Umbilical cord (tissue), 1 donor: ENCODE measurements at regions not wholly inside any gene's neighbourhood (a gene's known extent, or its start where the extent isn't known, plus 50 kb on each side); places are given as distances from the start of the nearest gene placed in this dataset.
"Not testable (repeated sequence)": the region's sequence is repeated elsewhere in the genome, so short reads cannot be mapped to it uniquely, and the experiment has no call there.

Experiments used
- DNase-seq: peaks from one replicate; pipeline ENCODE4 v3.0.0-alpha.2; 2015; ENCODE audit warnings: low spot score

- no peak for DNase-seq
These were observed 114.0 kb upstream of the LDB2 start for GRCh38 chr4:17012451-17012850.

GRCh38 chr4:17010426-17011087, 112.1 kb upstream of the LDB2 start:
- DNase-seq: no peak

GRCh38 chr4:17009871-17010367, 111.5 kb upstream of the LDB2 start:
- no peak for DNase-seq

GRCh38 chr4:17008834-17009345, 110.4 kb upstream of the LDB2 start:
- DNase-seq: no peak

GRCh38 chr4:17003606-17004392, 105.4 kb upstream of the LDB2 start:
- not testable (repeated sequence) for DNase-seq

GRCh38 chr4:16995451-16995850, 97.0 kb upstream of the LDB2 start:
- DNase-seq: peak; percentile 30

GRCh38 chr4:16993956-16994840, 95.8 kb upstream of the LDB2 start:
- peak; percentile 85 for DNase-seq

GRCh38 chr4:16992566-16993225, 94.3 kb upstream of the LDB2 start:
- no peak for DNase-seq

GRCh38 chr4:16991450-16991849, 93.0 kb upstream of the LDB2 start:
- DNase-seq: peak; percentile 79

GRCh38 chr4:16989371-16989770, 90.9 kb upstream of the LDB2 start:
- no peak for DNase-seq

- no peak for DNase-seq
These were observed 90.4 kb upstream of the LDB2 start for GRCh38 chr4:16988814-16989213.

GRCh38 chr4:16977081-16977480, 78.6 kb upstream of the LDB2 start:
- no peak for DNase-seq

GRCh38 chr4:16969696-16970135, 71.3 kb upstream of the LDB2 start:
- no peak for DNase-seq

- peak; percentile 96 for DNase-seq
These were observed 69.3 kb upstream of the LDB2 start for GRCh38 chr4:16967722-16968121.

- no peak for DNase-seq
These were observed 60.9 kb upstream of the LDB2 start for GRCh38 chr4:16959305-16959704.

GRCh38 chr4:16952896-16953630, 54.6 kb upstream of the LDB2 start:
- peak; percentile 21 for DNase-seq

- DNase-seq: peak; percentile 46
These were observed 54.0 kb upstream of the LDB2 start for GRCh38 chr4:16952462-16952871.
